ENCODE measurements at regions not wholly inside any gene's neighbourhood (a gene's known extent, or its start where the extent isn't known, plus 50 kb on each side); places are given as distances from the start of the nearest gene placed in this dataset.
A peak's percentile ranks its signal among the peaks of the same experiment; 100 is the strongest.
"Not testable (repeated sequence)": the region's sequence is repeated elsewhere in the genome, so short reads cannot be mapped to it uniquely, and the experiment has no call there.

DNA sequence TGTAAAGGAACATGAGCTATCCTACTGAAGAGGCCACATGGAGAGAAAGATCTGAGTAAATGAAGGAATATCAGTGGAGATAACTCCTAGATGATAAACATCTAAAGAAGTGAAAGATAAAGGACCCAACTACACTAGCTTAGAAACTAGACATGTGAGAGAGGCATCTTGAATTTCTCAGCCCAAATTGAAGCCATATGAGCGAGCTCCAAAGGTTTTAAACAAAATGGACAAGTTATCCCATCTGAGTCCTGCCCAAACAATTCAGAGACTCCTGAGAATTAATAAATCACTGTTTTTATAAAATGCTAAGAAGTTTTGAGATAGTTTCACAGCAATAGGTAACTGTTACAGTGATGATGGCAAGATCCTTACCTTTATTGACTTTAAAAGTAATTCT is 438.9 kb downstream of the NAV3 start:
- WGBS (ENCODE audit: insufficient coverage) = no CpG with 5 or more reads among the region's 1 CpG
- no peak overlapping the region for H3K27ac ChIP-seq (ENCODE audit: low read depth, low read length)
- no peak overlapping the region for H3K4me3 ChIP-seq (ENCODE audit: low read depth, low read length)
- H3K27me3 ChIP-seq (ENCODE audit: control insufficient read depth, insufficient read depth, low read length) = no peaks in the 10 kb centered on the region
- no peaks in the 10 kb centered on the region for H3K36me3 ChIP-seq (ENCODE audit: control insufficient read depth, insufficient read depth, low read length)
- no peaks in the 10 kb centered on the region for H3K4me1 ChIP-seq (ENCODE audit: control insufficient read depth, insufficient read depth, low read length)
- no peaks in the 10 kb centered on the region for H3K9me3 ChIP-seq (ENCODE audit: control insufficient read depth, insufficient read depth, low read length)
- no peak for DNase-seq (ENCODE audit: low read depth in 4 of 6, low spot score in 6 of 6)

DNA sequence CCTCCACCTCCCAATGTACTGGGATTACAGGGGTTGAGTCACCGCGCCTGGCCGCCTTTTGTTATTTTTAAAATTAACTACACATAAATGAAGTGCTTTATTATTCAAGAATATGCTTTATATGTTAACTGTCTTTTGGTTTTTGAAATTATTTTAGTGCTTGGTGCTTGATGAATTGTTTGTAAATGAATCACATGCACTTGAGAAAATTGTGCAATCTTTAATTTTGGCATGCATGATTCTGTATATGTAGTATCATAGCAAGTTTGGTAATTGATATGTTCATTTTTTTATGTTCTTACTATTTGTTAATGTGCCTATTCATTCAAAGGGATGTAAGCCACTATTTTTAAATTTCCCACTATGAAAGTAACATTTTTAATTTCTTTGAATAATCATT is 440.9 kb downstream of the NAV3 start:
- no peaks in the 10 kb centered on the region for H3K4me1 ChIP-seq (ENCODE audit: control insufficient read depth, insufficient read depth, low read length)
- WGBS (ENCODE audit: insufficient coverage) = no CpG with 5 or more reads among the region's 3 CpGs
- no peak overlapping the region for H3K27ac ChIP-seq (ENCODE audit: low read depth, low read length)
- no peaks in the 10 kb centered on the region for H3K36me3 ChIP-seq (ENCODE audit: control insufficient read depth, insufficient read depth, low read length)
- DNase-seq (ENCODE audit: low read depth in 4 of 6, low spot score in 6 of 6) = no peak
- no peaks in the 10 kb centered on the region for H3K9me3 ChIP-seq (ENCODE audit: control insufficient read depth, insufficient read depth, low read length)
- H3K27me3 ChIP-seq (ENCODE audit: control insufficient read depth, insufficient read depth, low read length) = no peaks in the 10 kb centered on the region
- H3K4me3 ChIP-seq (ENCODE audit: low read depth, low read length) = no peak overlapping the region

DNA sequence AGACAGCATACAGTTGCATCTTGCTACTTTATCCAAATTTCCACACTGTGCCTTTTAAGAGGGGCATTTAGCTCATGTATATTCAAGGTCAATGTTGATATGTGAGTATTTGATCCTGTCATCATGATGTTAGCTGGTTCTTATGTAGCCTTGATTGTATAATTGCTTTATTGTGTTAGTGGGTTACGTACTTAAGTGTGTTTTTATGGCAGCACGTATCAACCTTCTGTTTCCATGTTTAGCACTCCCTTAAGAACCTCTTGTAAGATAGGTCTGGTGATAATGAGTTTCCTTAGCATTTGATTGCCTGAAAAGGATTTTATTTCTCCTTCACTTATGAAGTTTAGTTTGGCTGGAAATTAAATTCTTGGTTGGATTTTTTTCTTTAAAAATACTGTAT is 445.2 kb downstream of the NAV3 start:
- Histone ChIP-seq H3K4me3 (ENCODE audit: low read depth, low read length) (no peak overlapping the region), H3K9me3 (ENCODE audit: control insufficient read depth, insufficient read depth, low read length) (no peaks in the 10 kb centered on the region), H3K36me3 (ENCODE audit: control insufficient read depth, insufficient read depth, low read length) (no peaks in the 10 kb centered on the region), H3K27ac (ENCODE audit: low read depth, low read length) (no peak overlapping the region), H3K4me1 (ENCODE audit: control insufficient read depth, insufficient read depth, low read length) (no peaks in the 10 kb centered on the region), H3K27me3 (ENCODE audit: control insufficient read depth, insufficient read depth, low read length) (no peaks in the 10 kb centered on the region)
- no CpG with 5 or more reads among the region's 2 CpGs for WGBS (ENCODE audit: insufficient coverage)
- no peak for DNase-seq (ENCODE audit: low read depth in 4 of 6, low spot score in 6 of 6)

DNA sequence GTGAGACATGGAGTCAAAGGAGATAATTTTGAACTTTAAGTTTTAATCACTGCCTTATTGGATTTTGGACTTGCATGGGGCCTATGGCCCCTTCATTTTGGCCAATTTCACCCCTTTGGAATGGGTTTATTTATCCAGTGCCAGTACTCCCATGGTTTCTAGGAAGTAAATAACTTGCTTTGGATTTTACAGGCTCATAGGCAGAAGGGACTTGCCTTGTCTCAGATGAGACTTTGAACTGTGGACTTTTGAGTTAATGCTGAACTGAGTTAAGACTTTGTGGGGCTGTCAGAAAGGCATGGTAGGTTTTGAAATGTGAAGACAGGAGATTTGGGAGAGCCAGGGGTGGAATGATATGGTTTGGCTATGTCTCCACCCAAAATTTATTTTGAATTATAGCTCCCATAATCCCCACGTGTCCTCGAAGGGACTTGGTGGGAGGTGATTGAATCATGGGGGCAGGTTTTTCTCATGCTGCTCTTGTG is 448.1 kb downstream of the NAV3 start:
- H3K36me3 ChIP-seq (ENCODE audit: control insufficient read depth, insufficient read depth, low read length) = no peaks in the 10 kb centered on the region
- no peak overlapping the region for H3K27ac ChIP-seq (ENCODE audit: low read depth, low read length)
- no peaks in the 10 kb centered on the region for H3K9me3 ChIP-seq (ENCODE audit: control insufficient read depth, insufficient read depth, low read length)
- H3K4me3 ChIP-seq (ENCODE audit: low read depth, low read length) = no peak overlapping the region
- WGBS (ENCODE audit: insufficient coverage) = no CpG with 5 or more reads among the region's 2 CpGs
- H3K27me3 ChIP-seq (ENCODE audit: control insufficient read depth, insufficient read depth, low read length) = no peaks in the 10 kb centered on the region
- DNase-seq (ENCODE audit: low read depth in 4 of 6, low spot score in 6 of 6) = no peak
- no peaks in the 10 kb centered on the region for H3K4me1 ChIP-seq (ENCODE audit: control insufficient read depth, insufficient read depth, low read length)

DNA sequence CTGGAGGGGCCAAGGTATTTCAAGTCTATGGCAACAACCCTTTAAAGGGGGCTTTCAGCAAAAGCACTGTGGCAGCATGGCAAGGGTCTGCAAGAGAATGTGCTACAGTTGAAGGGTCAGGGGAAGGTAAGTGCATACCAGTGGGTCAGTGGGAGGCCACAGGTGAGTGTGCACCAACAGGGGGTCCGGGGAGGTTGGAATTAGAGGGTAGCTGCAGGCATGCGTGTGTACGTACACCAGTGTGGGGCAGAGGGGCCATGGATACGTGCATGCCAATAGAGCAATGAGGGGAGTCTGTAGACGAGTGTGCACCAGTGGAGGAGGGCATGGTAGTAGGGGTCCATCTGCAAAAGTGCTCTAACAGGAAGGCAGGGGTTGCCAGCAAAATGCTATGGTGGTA is 448.9 kb downstream of the NAV3 start:
- H3K9me3 ChIP-seq (ENCODE audit: control insufficient read depth, insufficient read depth, low read length) = no peaks in the 10 kb centered on the region
- H3K4me3 ChIP-seq (ENCODE audit: low read depth, low read length) = no peak overlapping the region
- WGBS (ENCODE audit: insufficient coverage) = 94% methylated on average over 5 of the region's 5 CpGs
- no peak for DNase-seq (ENCODE audit: low read depth in 4 of 6, low spot score in 6 of 6)
- H3K27me3 ChIP-seq (ENCODE audit: control insufficient read depth, insufficient read depth, low read length) = no peaks in the 10 kb centered on the region
- no peak overlapping the region for H3K27ac ChIP-seq (ENCODE audit: low read depth, low read length)
- H3K36me3 ChIP-seq (ENCODE audit: control insufficient read depth, insufficient read depth, low read length) = no peaks in the 10 kb centered on the region
- H3K4me1 ChIP-seq (ENCODE audit: control insufficient read depth, insufficient read depth, low read length) = no peaks in the 10 kb centered on the region

DNA sequence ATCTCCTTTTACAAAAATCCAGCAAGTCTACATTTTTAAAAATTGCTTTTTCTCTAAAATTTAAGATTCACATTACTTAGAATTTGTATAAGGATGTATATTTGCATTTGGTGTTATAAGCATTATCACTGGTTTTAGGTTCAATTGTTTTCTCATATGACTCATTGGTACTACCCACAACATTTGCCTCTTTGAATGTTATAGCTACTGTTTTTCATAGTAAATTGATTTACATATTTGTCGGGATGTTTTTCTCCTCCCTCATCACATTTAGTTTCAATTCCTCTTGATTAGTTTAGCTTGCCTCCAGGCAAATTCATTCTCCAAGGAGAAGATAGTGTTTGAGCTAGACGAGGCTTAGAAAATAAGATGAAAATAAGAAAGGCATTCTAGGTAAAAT is 450.4 kb downstream of the NAV3 start:
- not testable (repeated sequence) for H3K4me3 ChIP-seq (ENCODE audit: low read depth, low read length); H3K27ac ChIP-seq (ENCODE audit: low read depth, low read length); DNase-seq (ENCODE audit: low read depth in 4 of 6, low spot score in 6 of 6); H3K9me3 ChIP-seq (ENCODE audit: control insufficient read depth, insufficient read depth, low read length); H3K36me3 ChIP-seq (ENCODE audit: control insufficient read depth, insufficient read depth, low read length); H3K4me1 ChIP-seq (ENCODE audit: control insufficient read depth, insufficient read depth, low read length); H3K27me3 ChIP-seq (ENCODE audit: control insufficient read depth, insufficient read depth, low read length)
- 89% methylated on average over 1 of the region's 2 CpGs for WGBS (ENCODE audit: insufficient coverage)

DNA sequence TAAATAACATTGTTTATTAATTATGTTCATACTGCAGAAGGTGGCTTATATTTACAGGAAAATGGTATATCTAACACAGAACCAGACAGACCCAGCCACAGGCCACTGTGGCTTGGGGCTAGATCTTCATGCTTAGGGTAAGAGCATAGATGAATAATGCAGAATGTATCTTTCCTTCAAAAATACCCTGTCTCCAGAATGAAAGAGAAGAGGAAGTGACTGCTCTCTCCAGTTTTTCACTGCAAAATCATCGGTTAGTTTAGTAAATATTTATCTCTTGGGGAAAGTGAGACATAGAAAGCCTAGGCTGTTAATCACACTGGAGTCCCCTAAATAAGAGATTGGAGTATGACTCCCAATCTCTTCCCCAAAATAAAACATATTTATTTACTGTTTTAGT is 453.7 kb downstream of the NAV3 start:
- no CpG with 5 or more reads among the region's 1 CpG for WGBS (ENCODE audit: insufficient coverage)
- H3K27ac ChIP-seq (ENCODE audit: low read depth, low read length) = no peak overlapping the region
- no peaks in the 10 kb centered on the region for H3K36me3 ChIP-seq (ENCODE audit: control insufficient read depth, insufficient read depth, low read length)
- H3K27me3 ChIP-seq (ENCODE audit: control insufficient read depth, insufficient read depth, low read length) = no peaks in the 10 kb centered on the region
- H3K4me1 ChIP-seq (ENCODE audit: control insufficient read depth, insufficient read depth, low read length) = no peaks in the 10 kb centered on the region
- no peak for DNase-seq (ENCODE audit: low read depth in 4 of 6, low spot score in 6 of 6)
- H3K4me3 ChIP-seq (ENCODE audit: low read depth, low read length) = no peak overlapping the region
- peaks cover 1% of the 10 kb centered on the region for H3K9me3 ChIP-seq (ENCODE audit: control insufficient read depth, insufficient read depth, low read length)

DNA sequence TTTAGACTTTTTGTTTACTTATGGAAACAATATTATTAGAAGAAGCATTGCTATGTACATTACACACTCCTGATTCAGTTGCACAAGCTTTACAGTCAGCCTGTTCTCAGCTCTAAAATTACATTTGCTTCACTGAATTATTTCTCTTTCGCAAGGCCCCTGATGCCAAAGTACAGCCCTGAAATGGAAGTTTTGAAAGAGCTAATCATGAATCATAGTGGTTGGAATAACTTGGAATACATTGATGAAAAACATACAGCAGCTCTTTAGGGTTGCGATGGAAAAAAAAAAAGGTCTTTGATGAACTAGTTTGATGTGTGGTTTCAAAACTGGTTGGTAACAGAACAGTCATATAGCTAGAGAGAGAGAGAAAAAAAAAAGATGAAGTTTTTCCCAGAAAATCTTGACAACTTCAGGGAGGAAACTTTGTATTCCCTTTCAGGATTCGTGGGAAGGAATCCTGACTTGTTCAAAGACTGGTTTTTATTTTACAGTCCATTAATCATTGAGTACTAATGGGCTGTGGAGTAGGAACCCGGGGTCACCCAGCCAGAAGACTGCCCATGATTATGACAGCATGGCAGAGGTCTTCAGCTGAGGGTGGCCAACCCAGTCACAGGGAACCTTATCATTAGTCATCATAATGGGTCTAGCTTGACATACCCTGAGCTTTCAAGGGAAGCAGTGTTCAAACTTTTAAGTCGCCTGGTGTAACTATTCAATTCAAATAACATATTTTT is 460.1 kb downstream of the NAV3 start:
- WGBS (ENCODE audit: insufficient coverage) = no CpG with 5 or more reads among the region's 5 CpGs
- Histone ChIP-seq H3K27me3 (ENCODE audit: control insufficient read depth, insufficient read depth, low read length) (no peaks in the 10 kb centered on the region), H3K4me3 (ENCODE audit: low read depth, low read length) (no peak overlapping the region), H3K27ac (ENCODE audit: low read depth, low read length) (no peak overlapping the region), H3K36me3 (ENCODE audit: control insufficient read depth, insufficient read depth, low read length) (no peaks in the 10 kb centered on the region), H3K4me1 (ENCODE audit: control insufficient read depth, insufficient read depth, low read length) (no peaks in the 10 kb centered on the region), H3K9me3 (ENCODE audit: control insufficient read depth, insufficient read depth, low read length) (peaks cover 2% of the 10 kb centered on the region)
- peak in 1 of 6 donors; percentile 9 for DNase-seq (ENCODE audit: low read depth in 4 of 6, low spot score in 6 of 6)

DNA sequence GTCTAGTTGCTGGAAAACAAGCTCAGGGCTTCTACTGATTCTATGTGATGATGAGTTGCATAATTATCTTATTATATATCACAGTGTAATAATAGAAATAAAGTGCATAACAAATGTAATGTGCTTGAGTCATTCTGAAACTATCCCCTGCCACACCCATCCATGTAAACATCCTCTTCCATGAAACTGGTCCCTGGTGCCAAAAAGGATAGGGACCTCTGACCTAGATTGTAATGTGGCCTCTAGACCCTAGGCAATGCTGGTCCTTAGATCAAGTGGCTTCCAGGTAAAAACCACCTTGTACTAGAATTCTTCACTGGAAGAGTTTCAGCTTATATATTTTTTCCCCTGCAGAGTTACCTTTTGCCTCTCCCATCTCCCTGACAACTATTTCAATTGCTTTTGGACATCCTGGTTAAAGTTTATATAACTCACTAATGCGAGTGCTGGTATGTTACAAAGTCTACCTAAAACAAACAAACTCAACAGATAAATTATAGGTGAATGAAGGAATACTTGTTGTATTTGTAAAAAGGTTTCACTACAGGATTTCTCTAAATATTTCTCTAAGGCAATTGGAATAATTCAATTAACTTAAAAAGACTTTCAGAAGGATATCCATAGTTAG is 462.5 kb downstream of the NAV3 start:
- no peaks in the 10 kb centered on the region for H3K27me3 ChIP-seq (ENCODE audit: control insufficient read depth, insufficient read depth, low read length)
- no peak overlapping the region for H3K4me3 ChIP-seq (ENCODE audit: low read depth, low read length)
- no CpG with 5 or more reads among the region's 1 CpG for WGBS (ENCODE audit: insufficient coverage)
- H3K4me1 ChIP-seq (ENCODE audit: control insufficient read depth, insufficient read depth, low read length) = no peaks in the 10 kb centered on the region
- no peaks in the 10 kb centered on the region for H3K36me3 ChIP-seq (ENCODE audit: control insufficient read depth, insufficient read depth, low read length)
- no peak overlapping the region for H3K27ac ChIP-seq (ENCODE audit: low read depth, low read length)
- peaks cover 2% of the 10 kb centered on the region for H3K9me3 ChIP-seq (ENCODE audit: control insufficient read depth, insufficient read depth, low read length)
- no peak for DNase-seq (ENCODE audit: low read depth in 4 of 6, low spot score in 6 of 6)

DNA sequence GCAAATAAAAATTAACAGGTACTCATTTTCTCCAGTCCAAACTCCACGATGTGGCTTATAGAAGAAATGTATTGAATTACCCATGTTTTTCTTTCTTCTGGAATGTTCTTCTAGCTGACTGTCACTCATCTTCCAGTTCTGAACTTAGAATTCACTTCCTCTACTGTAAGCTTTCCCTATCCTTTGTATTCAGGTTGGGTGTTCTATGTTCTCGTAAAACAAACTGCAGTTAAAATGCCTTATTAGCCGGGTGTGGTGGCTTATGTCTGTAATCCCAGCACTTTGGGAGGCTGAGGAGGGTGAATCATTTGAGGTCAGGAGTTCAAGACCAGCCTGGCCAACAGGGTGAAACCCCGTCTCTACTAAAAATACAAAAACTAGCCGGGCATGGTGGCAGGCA is 470.6 kb downstream of the NAV3 start:
- H3K27ac ChIP-seq (ENCODE audit: low read depth, low read length); H3K4me3 ChIP-seq (ENCODE audit: low read depth, low read length); H3K36me3 ChIP-seq (ENCODE audit: control insufficient read depth, insufficient read depth, low read length); H3K9me3 ChIP-seq (ENCODE audit: control insufficient read depth, insufficient read depth, low read length); DNase-seq (ENCODE audit: low read depth in 4 of 6, low spot score in 6 of 6); H3K27me3 ChIP-seq (ENCODE audit: control insufficient read depth, insufficient read depth, low read length); H3K4me1 ChIP-seq (ENCODE audit: control insufficient read depth, insufficient read depth, low read length): not testable (repeated sequence)
- WGBS (ENCODE audit: insufficient coverage) = no CpG with 5 or more reads among the region's 5 CpGs

All from spinal cord (tissue), 9 donors.